NB4 (cell line): ENCODE measurements at regions not wholly inside any gene's neighbourhood (a gene's known extent, or its start where the extent isn't known, plus 50 kb on each side); places are given as distances from the start of the nearest gene placed in this dataset.

ENCODE experiments used
- DNase-seq: peaks from one replicate; pipeline ENCODE4 v3.0.0; 2010; ENCODE audit warnings: low read depth
- H3K4me3 ChIP-seq: one replicate; pipeline ENCODE4 v1.5.1; 2011; ENCODE audit warnings: mild to moderate bottlenecking, low read depth, low read length, moderate library complexity
- MYC ChIP-seq: IDR thresholded peaks from 2 replicates; pipeline ENCODE4 v1.6.1; 2011; ENCODE audit warnings: low read depth, low read length
- POLR2A ChIP-seq: IDR thresholded peaks from 2 replicates; pipeline ENCODE4 v1.6.1; 2011; ENCODE audit warnings: mild to moderate bottlenecking; ENCODE audit not compliant: insufficient read length; ENCODE audit errors: extremely low read depth
- TF ChIP-seq, protein P1 (sequence below): IDR thresholded peaks from one replicate; pipeline ENCODE4 v1.5.1; 2012; ENCODE audit warnings: low read depth, low read length
- TF ChIP-seq, protein P2 (sequence below): IDR thresholded peaks from 2 replicates; pipeline ENCODE4 v1.6.1; 2011; ENCODE audit warnings: low read depth, low read length

DNA sequence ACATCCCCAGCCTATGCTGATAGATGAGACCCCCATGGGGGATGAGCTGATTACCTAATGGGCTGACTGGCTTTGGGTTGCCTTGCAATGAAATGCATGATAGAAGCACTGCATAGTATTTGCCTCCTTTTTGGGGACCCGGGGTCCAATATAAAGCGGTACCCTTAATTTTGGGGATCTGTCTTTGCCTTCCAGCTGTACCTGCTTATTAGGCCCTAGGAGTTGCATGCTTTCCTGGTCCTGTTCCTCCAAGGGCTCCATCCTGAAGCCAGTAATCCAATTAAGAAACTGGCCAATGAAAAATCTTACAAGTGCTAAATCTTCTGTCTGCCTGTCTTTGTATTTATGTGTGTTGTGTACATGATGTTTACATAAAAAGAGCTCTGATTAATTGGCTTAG, 791.6 kb downstream of the TRIML1 start:
- H3K4me3 ChIP-seq, result no peak overlapping the region
- TF ChIP-seq, protein P1, sequence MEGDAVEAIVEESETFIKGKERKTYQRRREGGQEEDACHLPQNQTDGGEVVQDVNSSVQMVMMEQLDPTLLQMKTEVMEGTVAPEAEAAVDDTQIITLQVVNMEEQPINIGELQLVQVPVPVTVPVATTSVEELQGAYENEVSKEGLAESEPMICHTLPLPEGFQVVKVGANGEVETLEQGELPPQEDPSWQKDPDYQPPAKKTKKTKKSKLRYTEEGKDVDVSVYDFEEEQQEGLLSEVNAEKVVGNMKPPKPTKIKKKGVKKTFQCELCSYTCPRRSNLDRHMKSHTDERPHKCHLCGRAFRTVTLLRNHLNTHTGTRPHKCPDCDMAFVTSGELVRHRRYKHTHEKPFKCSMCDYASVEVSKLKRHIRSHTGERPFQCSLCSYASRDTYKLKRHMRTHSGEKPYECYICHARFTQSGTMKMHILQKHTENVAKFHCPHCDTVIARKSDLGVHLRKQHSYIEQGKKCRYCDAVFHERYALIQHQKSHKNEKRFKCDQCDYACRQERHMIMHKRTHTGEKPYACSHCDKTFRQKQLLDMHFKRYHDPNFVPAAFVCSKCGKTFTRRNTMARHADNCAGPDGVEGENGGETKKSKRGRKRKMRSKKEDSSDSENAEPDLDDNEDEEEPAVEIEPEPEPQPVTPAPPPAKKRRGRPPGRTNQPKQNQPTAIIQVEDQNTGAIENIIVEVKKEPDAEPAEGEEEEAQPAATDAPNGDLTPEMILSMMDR, result no peak
- TF ChIP-seq, protein P2, sequence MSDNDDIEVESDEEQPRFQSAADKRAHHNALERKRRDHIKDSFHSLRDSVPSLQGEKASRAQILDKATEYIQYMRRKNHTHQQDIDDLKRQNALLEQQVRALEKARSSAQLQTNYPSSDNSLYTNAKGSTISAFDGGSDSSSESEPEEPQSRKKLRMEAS, result no peak
- TF ChIP-seq MYC, result no peak
- no peak for TF ChIP-seq POLR2A
- no peak for DNase-seq

- TF ChIP-seq, protein P1, result no peak
- TF ChIP-seq, protein P2, result no peak
- no peak for TF ChIP-seq POLR2A
- TF ChIP-seq MYC, result no peak
- H3K4me3 ChIP-seq, result no peak overlapping the region
- DNase-seq, result no peak
These were observed 795.2 kb downstream of the TRIML1 start for GRCh38 chr4:188934320-188934962.

- DNase-seq, result no peak
- no peak overlapping the region for H3K4me3 ChIP-seq
- TF ChIP-seq, protein P1, result no peak
- TF ChIP-seq, protein P2, result no peak
- no peak for TF ChIP-seq MYC
- no peak for TF ChIP-seq POLR2A
These were observed 802.4 kb downstream of the TRIML1 start for GRCh38 chr4:188941524-188942119.

DNA sequence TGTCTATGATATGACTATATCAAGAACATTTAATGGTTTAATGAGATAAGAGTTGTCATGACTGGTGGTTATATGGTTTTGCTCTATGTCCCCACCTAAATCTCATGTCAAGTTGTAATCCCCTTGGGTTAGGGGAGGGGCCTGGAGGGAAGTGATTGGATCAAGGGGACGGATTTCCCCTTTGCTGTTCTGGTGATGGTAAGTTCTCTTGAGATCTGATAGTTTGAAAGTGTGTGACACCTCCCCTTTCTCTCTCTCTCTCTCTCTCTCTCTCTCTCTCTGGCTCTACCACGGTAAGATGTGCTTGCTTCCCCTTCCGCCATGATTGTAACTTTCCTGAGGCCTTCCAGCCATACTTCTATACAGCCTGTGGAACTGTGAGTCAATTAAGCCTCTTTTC, 803.4 kb downstream of the TRIML1 start:
- DNase-seq, result no peak
- no peak for TF ChIP-seq POLR2A
- TF ChIP-seq, protein P1, result no peak
- no peak for TF ChIP-seq MYC
- no peak overlapping the region for H3K4me3 ChIP-seq

DNA sequence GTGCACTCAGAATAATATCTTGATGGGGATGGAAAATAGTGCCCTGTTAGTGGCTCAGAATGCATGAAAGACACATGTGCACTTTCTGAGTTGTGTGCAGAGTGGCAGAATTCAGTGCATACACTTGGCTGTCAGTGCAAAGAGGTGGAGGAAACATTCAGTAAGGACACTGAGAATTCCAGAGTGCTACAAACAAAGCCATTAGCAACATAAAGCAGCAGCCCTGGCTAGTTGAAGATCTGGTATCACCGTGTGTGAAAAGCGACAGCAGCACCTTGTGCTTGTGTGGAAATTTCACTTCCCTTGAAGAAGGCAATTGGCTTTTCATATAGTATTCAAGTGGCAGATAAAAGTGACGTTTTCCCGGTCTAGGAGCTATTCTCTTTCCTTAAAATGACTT, 810.4 kb downstream of the TRIML1 start:
- no peak overlapping the region for H3K4me3 ChIP-seq
- no peak for DNase-seq
- no peak for TF ChIP-seq MYC
- TF ChIP-seq, protein P2, result no peak
- TF ChIP-seq, protein P1, result no peak
- TF ChIP-seq POLR2A, result no peak

DNA sequence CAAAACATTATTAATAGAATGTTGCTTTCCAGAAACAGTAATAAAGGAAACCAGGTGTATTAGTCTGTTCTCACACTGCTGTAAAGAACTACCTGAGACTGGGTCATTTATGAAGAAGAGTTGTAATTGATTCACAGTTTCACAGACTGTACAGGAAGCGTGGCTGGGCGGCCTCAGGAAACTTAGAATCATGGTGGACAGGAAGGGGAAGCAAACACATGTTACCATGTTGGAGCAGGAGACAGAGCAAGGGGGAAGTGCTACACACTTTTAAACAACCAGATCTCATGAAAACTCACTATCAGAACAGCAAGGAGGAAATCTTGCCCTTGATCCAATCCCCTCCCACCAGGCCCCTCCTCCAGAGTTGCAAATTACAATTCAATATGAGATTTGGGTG, 815.8 kb downstream of the TRIML1 start:
- DNase-seq, result no peak
- H3K4me3 ChIP-seq, result no peak overlapping the region
- TF ChIP-seq, protein P2, result no peak
- no peak for TF ChIP-seq MYC
- TF ChIP-seq, protein P1, result no peak
